SK-N-SH (cell line): ENCODE measurements at regions not wholly inside any gene's neighbourhood (a gene's known extent, or its start where the extent isn't known, plus 50 kb on each side); places are given as distances from the start of the nearest gene placed in this dataset.

Experiments used
- CTCF ChIA-PET: fragments of 300-600, 350-600 bp; formaldehyde crosslinking; extraction: SDS; loops from one replicate; lab custom pipeline; 2021; lab: Yijun Ruan, JAX
- POLR2A ChIA-PET: fragments of 350-600 bp; sonication (Branson Sonifier 250); formaldehyde crosslinking; extraction: SDS; loops from one replicate; lab custom pipeline; 2020; ENCODE audit warnings: antibody characterized with exemption, inconsistent platforms; lab: Yijun Ruan, JAX
- DNase-seq: peaks from one replicate; pipeline ENCODE4 v3.0.0; 2012
- H2AFZ ChIP-seq: fragments of 200-600 bp; sonication (generic); 2 replicates; pipeline ENCODE4 v1.8.1; 2016; ENCODE audit warnings: antibody characterized with exemption, mild to moderate bottlenecking, low read depth
- H3F3A ChIP-seq: fragments of 200-600 bp; sonication (generic); replicated peaks from 2 replicates; pipeline ENCODE3; 2016; ENCODE audit warnings: antibody characterized with exemption, mild to moderate bottlenecking; ENCODE audit not compliant: insufficient read depth
- H3K27ac ChIP-seq, 2 experiments: fragments of 200-500 bp in 1 of 2; fragments of 200-600 bp in 1 of 2; sonication (Bioruptor generic) in 1 of 2; sonication (generic), shearing (Covaris generic) in 1 of 2; 2 replicates each; pipeline versions ENCODE4 v1.5.1 to v1.6.1; 2014 to 2016; ENCODE audit warnings: low read depth in 2 of 2, inconsistent platforms in 1 of 2, low read length in 1 of 2, mild to moderate bottlenecking in 1 of 2, mixed read lengths in 1 of 2
- H3K27me3 ChIP-seq: fragments of 200-600 bp; sonication (generic), shearing (Covaris generic); 2 replicates; pipeline ENCODE4 v1.6.1; 2016; ENCODE audit warnings: mixed run types; ENCODE audit not compliant: insufficient read depth
- H3K36me3 ChIP-seq, 2 experiments: fragments of 200-500 bp in 1 of 2; fragments of 200-600 bp in 1 of 2; sonication (Bioruptor generic) in 1 of 2; sonication (generic) in 1 of 2; replicated peaks in 1 of 2; 2 replicates each; pipeline versions ENCODE3 to v1.5.1; 2014 to 2016; ENCODE audit warnings: low read length in 1 of 2, mild to moderate bottlenecking in 1 of 2; ENCODE audit not compliant: insufficient read depth in 2 of 2, control insufficient read depth in 1 of 2
- H3K4me1 ChIP-seq, 2 experiments: fragments of 200-500 bp in 1 of 2; fragments of 200-600 bp in 1 of 2; sonication (Bioruptor generic) in 1 of 2; sonication (generic), shearing (Covaris generic) in 1 of 2; 2 replicates each; pipeline versions ENCODE4 v1.5.1 to v1.6.1; 2014 to 2016; ENCODE audit warnings: low read depth in 1 of 2, low read length in 1 of 2, mixed run types in 1 of 2; ENCODE audit not compliant: insufficient read depth in 2 of 2, control insufficient read depth in 1 of 2
- H3K4me2 ChIP-seq: fragments of 200-600 bp; sonication (generic), shearing (Covaris generic); 2 replicates; pipeline ENCODE4 v1.6.1; 2017; ENCODE audit warnings: mixed run types
- H3K4me3 ChIP-seq, 2 experiments: fragments of 200-500 bp in 1 of 2; fragments of 200-600 bp in 1 of 2; sonication (Bioruptor generic) in 1 of 2; sonication (generic), shearing (Covaris generic) in 1 of 2; 2 replicates each; pipeline versions ENCODE4 v1.5.1 to v1.8.1; 2014 to 2016; ENCODE audit warnings: low read depth in 2 of 2, inconsistent platforms in 1 of 2, low read length in 1 of 2, mild to moderate bottlenecking in 1 of 2, mixed read lengths in 1 of 2, moderate library complexity in 1 of 2
- H3K79me2 ChIP-seq: fragments of 200-600 bp; sonication (generic); 2 replicates; pipeline ENCODE4 v1.8.1; 2017; ENCODE audit warnings: mild to moderate bottlenecking; ENCODE audit not compliant: insufficient read depth
- H3K9ac ChIP-seq: fragments of 200-600 bp; sonication (generic); 2 replicates; pipeline ENCODE4 v1.6.1; 2017; ENCODE audit warnings: mixed run types
- H3K9me2 ChIP-seq: fragments of 200-600 bp; sonication (generic); 2 replicates; pipeline ENCODE4 v1.6.1; 2017; ENCODE audit warnings: mixed run types
- H3K9me3 ChIP-seq: fragments of 200-600 bp; sonication (generic); 2 replicates; pipeline ENCODE4 v1.6.1; 2017; ENCODE audit warnings: mixed run types, mild to moderate bottlenecking, moderate library complexity
- H4K20me1 ChIP-seq: fragments of 200-600 bp; sonication (generic); 2 replicates; pipeline ENCODE4 v1.6.1; 2017; ENCODE audit warnings: mild to moderate bottlenecking, mixed run types; ENCODE audit not compliant: insufficient read depth
- CHD2 ChIP-seq: fragments of 150-350 bp; IDR thresholded peaks from 2 replicates; pipeline ENCODE4 v1.6.1; 2018; ENCODE audit warnings: low read length; ENCODE audit not compliant: partially characterized antibody
- CTCF ChIP-seq: fragments of 200-600 bp; sonication (generic); IDR thresholded peaks from 2 replicates; pipeline ENCODE4 v1.6.1; 2017; ENCODE audit warnings: antibody characterized with exemption, mild to moderate bottlenecking, moderate library complexity
- EZH2phosphoT487 ChIP-seq: fragments of 200-600 bp; sonication (generic); IDR thresholded peaks from 2 replicates; pipeline ENCODE4 v1.6.1; 2017; ENCODE audit warnings: low read depth, mixed run types, mild to moderate bottlenecking, antibody characterized with exemption, moderate library complexity, borderline replicate concordance
- FOSL2 ChIP-seq: IDR thresholded peaks from 2 replicates; pipeline ENCODE4 v1.4.0; 2012; ENCODE audit warnings: low read depth, mild to moderate bottlenecking, moderate library complexity, borderline replicate concordance
- FOXJ3 ChIP-seq: sonication (generic); formaldehyde crosslinking; IDR thresholded peaks from 2 replicates; pipeline ENCODE4 v1.5.1; 2020; ENCODE audit warnings: mild to moderate bottlenecking, missing genetic modification reagents
- GATA2 ChIP-seq: sonication (generic); formaldehyde crosslinking; IDR thresholded peaks from 2 replicates; pipeline ENCODE4 v1.5.0; 2020; ENCODE audit warnings: mild to moderate bottlenecking, missing genetic modification reagents
- IRF3 ChIP-seq: fragments of 150-350 bp; IDR thresholded peaks from 2 replicates; pipeline ENCODE4 v1.6.1; 2016; ENCODE audit warnings: mild to moderate bottlenecking, low read depth, low read length
- JUND ChIP-seq: IDR thresholded peaks from 2 replicates; pipeline ENCODE4 v1.4.0; 2012
- MAX ChIP-seq: IDR thresholded peaks from 2 replicates; pipeline ENCODE4 v1.4.0; 2012; ENCODE audit warnings: low read depth
- MXI1 ChIP-seq: IDR thresholded peaks from 2 replicates; pipeline ENCODE4 v1.6.1; 2012; ENCODE audit warnings: mild to moderate bottlenecking, low read depth, low read length, improper control_type of control experiment
- NFIC ChIP-seq: IDR thresholded peaks from 2 replicates; pipeline ENCODE4 v1.4.0; 2012; ENCODE audit warnings: borderline replicate concordance
- PBX3 ChIP-seq: IDR thresholded peaks from 2 replicates; pipeline ENCODE4; 2012
- SIN3A ChIP-seq: IDR thresholded peaks from 2 replicates; pipeline ENCODE4 v1.6.1; 2012; ENCODE audit warnings: low read depth, mild to moderate bottlenecking, low read length, moderate library complexity, borderline replicate concordance
- TAF1 ChIP-seq: IDR thresholded peaks from 2 replicates; pipeline ENCODE4 v1.6.1; 2012; ENCODE audit warnings: low read depth, mild to moderate bottlenecking, low read length, moderate library complexity, borderline replicate concordance
- TEAD4 ChIP-seq: IDR thresholded peaks from 2 replicates; pipeline ENCODE4 v1.4.0; 2012; ENCODE audit warnings: mild to moderate bottlenecking, borderline replicate concordance; ENCODE audit not compliant: insufficient read depth
- USF2 ChIP-seq: fragments of 150-350 bp; IDR thresholded peaks from 2 replicates; pipeline ENCODE4 v1.6.1; 2017; ENCODE audit warnings: antibody characterized with exemption, low read length, low read depth, borderline replicate concordance
- WGBS: methylation state at CpG from one replicate; pipeline ENCODE4 v1.1.6; 2017; ENCODE audit warnings: low lambda C conversion rate; 5-methylcytosine and 5-hydroxymethylcytosine counted together

GRCh38 chr12:93972411-93973208, 175.8 kb upstream of the PLXNC1 start:
- H3K9ac ChIP-seq: no peak overlapping the region
- H3K4me3 ChIP-seq: no peak overlapping the region
- 76% methylated on average over 8 of the region's 8 CpGs for WGBS
- H3K4me1 ChIP-seq: no peaks in the 10 kb centered on the region
- no peaks in the 10 kb centered on the region for H3K9me3 ChIP-seq
- H3K79me2 ChIP-seq: no peaks in the 10 kb centered on the region
- H3F3A ChIP-seq: no peaks in the 10 kb centered on the region
- DNase-seq: no peak
- no peaks in the 10 kb centered on the region for H3K27me3 ChIP-seq
- no peaks in the 10 kb centered on the region for H3K9me2 ChIP-seq
- H3K4me2 ChIP-seq: no peak overlapping the region
- POLR2A ChIA-PET: no interaction called here
- no peaks in the 10 kb centered on the region for H3K36me3 ChIP-seq
- H2AFZ ChIP-seq: no peak overlapping the region
- H4K20me1 ChIP-seq: no peaks in the 10 kb centered on the region
- CTCF ChIA-PET: interaction anchor here (1.0 to 1.2 kb wide), 2 partner anchors 129 to 130 kb away, joined by 3 to 4 read pairs; no protein-coding TSS in a partner anchor
- no peak overlapping the region for H3K27ac ChIP-seq
- TF ChIP-seq FOSL2: no peak
- TF ChIP-seq GATA2 (CRISPR knock-in tag): no peak
- TF ChIP-seq MXI1: no peak
- no peak for TF ChIP-seq CHD2
- no peak for TF ChIP-seq NFIC
- TF ChIP-seq USF2: no peak
- TF ChIP-seq PBX3: no peak
- TF ChIP-seq CTCF: no peak

- no peaks in the 10 kb centered on the region; a peak in 1 of 4 replicates for H3K4me1 ChIP-seq
- POLR2A ChIA-PET: no interaction called here
- no peaks in the 10 kb centered on the region for H3K36me3 ChIP-seq
- no peak overlapping the region for H2AFZ ChIP-seq
- H4K20me1 ChIP-seq: no peaks in the 10 kb centered on the region
- H3K4me2 ChIP-seq: no peak overlapping the region
- DNase-seq: no peak
- H3K79me2 ChIP-seq: no peaks in the 10 kb centered on the region
- no peaks in the 10 kb centered on the region for H3K9me2 ChIP-seq
- H3K27me3 ChIP-seq: no peaks in the 10 kb centered on the region
- no peak overlapping the region for H3K4me3 ChIP-seq
- no peaks in the 10 kb centered on the region for H3K9me3 ChIP-seq
- no peak overlapping the region for H3K9ac ChIP-seq
- H3F3A ChIP-seq: no peaks in the 10 kb centered on the region
- H3K27ac ChIP-seq: no peak overlapping the region
- CTCF ChIA-PET: interaction anchor here (1.2 to 1.3 kb wide), 3 partner anchors 123 to 472 kb away, joined by 3 to 4 read pairs (median 3); no protein-coding TSS in a partner anchor
- WGBS: 87% methylated on average over 3 of the region's 3 CpGs
- TF ChIP-seq PBX3 (no peak), FOXJ3 (CRISPR knock-in tag) (no peak), SIN3A (no peak), USF2 (no peak), TEAD4 (no peak), TAF1 (no peak), IRF3 (no peak), EZH2phosphoT487 (no peak), MAX (no peak), JUND (no peak)
Observed at GRCh38 chr12:93974252-93974651, 174.1 kb upstream of the PLXNC1 start.
